ENCODE measurements at regions not wholly inside any gene's neighbourhood (a gene's known extent, or its start where the extent isn't known, plus 50 kb on each side); places are given as distances from the start of the nearest gene placed in this dataset.
"Not testable (repeated sequence)": the region's sequence is repeated elsewhere in the genome, so short reads cannot be mapped to it uniquely, and the experiment has no call there.

GRCh38 chr15:21024235-21024987, 158.3 kb upstream of the POTEB2 start:
- TF ChIP-seq CTCF (IDR thresholded peaks at IDR 0.05; ENCODE audit: low read depth, low read length, missing input control); RXRA (IDR thresholded peaks at IDR 0.05); RAD21 (IDR thresholded peaks at IDR 0.05); MAX (IDR thresholded peaks at IDR 0.05); REST (IDR thresholded peaks at IDR 0.05); YY1 (IDR thresholded peaks at IDR 0.05); SP1 (IDR thresholded peaks at IDR 0.05); ATF3 (IDR thresholded peaks at IDR 0.05); JUND (IDR thresholded peaks at IDR 0.05); EGR1 (IDR thresholded peaks at IDR 0.05; ENCODE audit: low read depth in 2 of 2): not testable (repeated sequence)

Measured in liver (tissue), 3 donors.